ENCODE measurements at regions not wholly inside any gene's neighbourhood (a gene's known extent, or its start where the extent isn't known, plus 50 kb on each side); places are given as distances from the start of the nearest gene placed in this dataset.

- Histone ChIP-seq H3K4me3 (no peak overlapping the region), H3K27ac (no peak overlapping the region), H3K9me3 (replicated peaks) (no peaks in the 10 kb centered on the region), H3K27me3 (peaks cover 5% of the 10 kb centered on the region; the same call in 1 of the 2 replicates), H3K4me1 (no peaks in the 10 kb centered on the region), H3K36me3 (no peaks in the 10 kb centered on the region)
- DNase-seq, result no peak
Observed at GRCh38 chr5:163608621-163609020, 103.2 kb downstream of the MAT2B start.

GRCh38 chr5:163609910-163610309 lies 104.5 kb downstream of the MAT2B start:
- Histone ChIP-seq H3K36me3 (no peaks in the 10 kb centered on the region), H3K4me3 (no peak overlapping the region), H3K9me3 (replicated peaks) (no peaks in the 10 kb centered on the region), H3K27me3 (peaks cover 5% of the 10 kb centered on the region; the same call in 1 of the 2 replicates), H3K27ac (no peak overlapping the region), H3K4me1 (no peaks in the 10 kb centered on the region)
- no peak for DNase-seq

GRCh38 chr5:163612358-163613149 lies 107.1 kb downstream of the MAT2B start:
- H3K27ac ChIP-seq, result no peak overlapping the region
- DNase-seq, result no peak
- H3K4me3 ChIP-seq, result no peak overlapping the region
- no peaks in the 10 kb centered on the region for H3K36me3 ChIP-seq
- no peaks in the 10 kb centered on the region for H3K4me1 ChIP-seq
- no peaks in the 10 kb centered on the region for H3K9me3 ChIP-seq (replicated peaks)
- no peaks in the 10 kb centered on the region for H3K27me3 ChIP-seq

GRCh38 chr5:163613150-163613442 lies 107.7 kb downstream of the MAT2B start:
- no peak for DNase-seq

GRCh38 chr5:163614787-163615186 lies 109.4 kb downstream of the MAT2B start:
- no peak for DNase-seq
- Histone ChIP-seq H3K27me3 (peaks cover 4% of the 10 kb centered on the region; the same call in 1 of the 2 replicates), H3K4me1 (no peaks in the 10 kb centered on the region), H3K36me3 (no peaks in the 10 kb centered on the region), H3K9me3 (replicated peaks) (no peaks in the 10 kb centered on the region), H3K27ac (no peak overlapping the region), H3K4me3 (no peak overlapping the region)

More at GRCh38 chr5:163613150-163613442, 107.7 kb downstream of the MAT2B start:
- Histone ChIP-seq H3K27ac (no peak overlapping the region), H3K27me3 (no peaks in the 10 kb centered on the region), H3K4me3 (no peak overlapping the region), H3K36me3 (no peaks in the 10 kb centered on the region), H3K9me3 (replicated peaks) (no peaks in the 10 kb centered on the region), H3K4me1 (no peaks in the 10 kb centered on the region)

- Histone ChIP-seq H3K27ac (no peak overlapping the region), H3K36me3 (no peaks in the 10 kb centered on the region), H3K27me3 (peaks cover 4% of the 10 kb centered on the region; the same call in 1 of the 2 replicates), H3K4me3 (no peak overlapping the region), H3K4me1 (no peaks in the 10 kb centered on the region), H3K9me3 (replicated peaks) (no peaks in the 10 kb centered on the region)
- no peak for DNase-seq
Observed at GRCh38 chr5:163619273-163619934, 114.0 kb downstream of the MAT2B start.

GRCh38 chr5:163619951-163620350 lies 114.5 kb downstream of the MAT2B start:
- Histone ChIP-seq H3K4me3 (no peak overlapping the region), H3K36me3 (no peaks in the 10 kb centered on the region), H3K4me1 (no peaks in the 10 kb centered on the region), H3K27me3 (peaks cover 4% of the 10 kb centered on the region; the same call in 1 of the 2 replicates), H3K9me3 (replicated peaks) (no peaks in the 10 kb centered on the region), H3K27ac (no peak overlapping the region)
- DNase-seq, result no peak

GRCh38 chr5:163622799-163623198 lies 117.4 kb downstream of the MAT2B start:
- DNase-seq, result no peak
- H3K4me3 ChIP-seq, result no peak overlapping the region
- H3K4me1 ChIP-seq, result no peaks in the 10 kb centered on the region
- no peak overlapping the region for H3K27ac ChIP-seq
- H3K27me3 ChIP-seq, result peaks cover 4% of the 10 kb centered on the region; the same call in 1 of the 2 replicates
- H3K9me3 ChIP-seq (replicated peaks), result no peaks in the 10 kb centered on the region
- H3K36me3 ChIP-seq, result no peaks in the 10 kb centered on the region

GRCh38 chr5:163623524-163623923 lies 118.1 kb downstream of the MAT2B start:
- no peak overlapping the region for H3K27ac ChIP-seq
- H3K9me3 ChIP-seq (replicated peaks), result no peaks in the 10 kb centered on the region
- H3K4me1 ChIP-seq, result no peaks in the 10 kb centered on the region
- no peaks in the 10 kb centered on the region for H3K36me3 ChIP-seq
- no peak for DNase-seq
- H3K4me3 ChIP-seq, result no peak overlapping the region
- peaks cover 4% of the 10 kb centered on the region; the same call in 1 of the 2 replicates for H3K27me3 ChIP-seq

GRCh38 chr5:163623986-163624385 lies 118.6 kb downstream of the MAT2B start:
- Histone ChIP-seq H3K27ac (no peak overlapping the region), H3K4me3 (no peak overlapping the region), H3K36me3 (no peaks in the 10 kb centered on the region), H3K27me3 (peaks cover 1% of the 10 kb centered on the region; the same call in 1 of the 2 replicates), H3K9me3 (replicated peaks) (no peaks in the 10 kb centered on the region), H3K4me1 (no peaks in the 10 kb centered on the region)
- no peak for DNase-seq

GRCh38 chr5:163624431-163624830 lies 119.0 kb downstream of the MAT2B start:
- H3K4me1 ChIP-seq, result no peaks in the 10 kb centered on the region
- no peaks in the 10 kb centered on the region for H3K9me3 ChIP-seq (replicated peaks)
- no peak overlapping the region for H3K27ac ChIP-seq
- no peaks in the 10 kb centered on the region for H3K36me3 ChIP-seq
- no peak overlapping the region for H3K4me3 ChIP-seq
- H3K27me3 ChIP-seq, result no peaks in the 10 kb centered on the region
- no peak for DNase-seq

- Histone ChIP-seq H3K4me3 (no peak overlapping the region), H3K36me3 (no peaks in the 10 kb centered on the region), H3K4me1 (no peaks in the 10 kb centered on the region), H3K27me3 (no peaks in the 10 kb centered on the region), H3K27ac (no peak overlapping the region), H3K9me3 (replicated peaks) (no peaks in the 10 kb centered on the region)
- DNase-seq, result no peak
Observed at GRCh38 chr5:163626904-163627434, 121.5 kb downstream of the MAT2B start.

- DNase-seq, result no peak
- Histone ChIP-seq H3K27me3 (no peaks in the 10 kb centered on the region), H3K9me3 (replicated peaks) (no peaks in the 10 kb centered on the region), H3K4me3 (no peak overlapping the region), H3K4me1 (no peaks in the 10 kb centered on the region), H3K27ac (no peak overlapping the region), H3K36me3 (no peaks in the 10 kb centered on the region)
Observed at GRCh38 chr5:163631856-163632255, 126.4 kb downstream of the MAT2B start.

GRCh38 chr5:163633926-163634460 lies 128.6 kb downstream of the MAT2B start:
- Histone ChIP-seq H3K27me3 (no peaks in the 10 kb centered on the region), H3K9me3 (replicated peaks) (no peaks in the 10 kb centered on the region), H3K36me3 (no peaks in the 10 kb centered on the region), H3K27ac (no peak overlapping the region), H3K4me3 (no peak overlapping the region), H3K4me1 (no peaks in the 10 kb centered on the region)
- DNase-seq, result no peak

- DNase-seq, result no peak
- Histone ChIP-seq H3K4me3 (no peak overlapping the region), H3K27ac (no peak overlapping the region), H3K4me1 (no peaks in the 10 kb centered on the region), H3K36me3 (no peaks in the 10 kb centered on the region), H3K27me3 (no peaks in the 10 kb centered on the region), H3K9me3 (replicated peaks) (no peaks in the 10 kb centered on the region)
Observed at GRCh38 chr5:163635631-163636030, 130.2 kb downstream of the MAT2B start.
